Stomach smooth muscle (tissue), 2 donors: ENCODE measurements at regions not wholly inside any gene's neighbourhood (a gene's known extent, or its start where the extent isn't known, plus 50 kb on each side); places are given as distances from the start of the nearest gene placed in this dataset.

ENCODE experiments used
- H3K27ac ChIP-seq: one replicate; pipeline ENCODE4 v1.7.0; 2013; ENCODE audit warnings: mild to moderate bottlenecking, low read length, inconsistent platforms
- H3K27me3 ChIP-seq, 2 donors: one replicate each; pipeline ENCODE4 v1.7.0; 2013; ENCODE audit warnings: low read length in 2 of 2; ENCODE audit not compliant: insufficient read depth in 2 of 2, control insufficient read depth in 1 of 2
- H3K36me3 ChIP-seq, 2 donors: one replicate each; pipeline ENCODE4 v1.7.0; 2013; ENCODE audit warnings: low read length in 2 of 2; ENCODE audit not compliant: control insufficient read depth in 2 of 2, insufficient read depth in 2 of 2
- H3K4me1 ChIP-seq: one replicate; pipeline ENCODE4 v1.7.0; 2013; ENCODE audit warnings: low read length; ENCODE audit not compliant: control insufficient read depth, insufficient read depth
- H3K4me3 ChIP-seq, 2 donors: one replicate each; pipeline ENCODE4 v1.7.0; 2013; ENCODE audit warnings: low read length in 2 of 2
- H3K9ac ChIP-seq, 2 donors: one replicate each; pipeline ENCODE4 v1.7.0; 2013; ENCODE audit warnings: low read length in 2 of 2, mild to moderate bottlenecking in 1 of 2
- H3K9me3 ChIP-seq, 2 donors: one replicate each; pipeline ENCODE4 v1.7.0; 2013; ENCODE audit warnings: low read length in 2 of 2; ENCODE audit not compliant: control insufficient read depth in 2 of 2
- donor health status: healthy.
- donor health status: Pancreatic carcinoma.

DNA sequence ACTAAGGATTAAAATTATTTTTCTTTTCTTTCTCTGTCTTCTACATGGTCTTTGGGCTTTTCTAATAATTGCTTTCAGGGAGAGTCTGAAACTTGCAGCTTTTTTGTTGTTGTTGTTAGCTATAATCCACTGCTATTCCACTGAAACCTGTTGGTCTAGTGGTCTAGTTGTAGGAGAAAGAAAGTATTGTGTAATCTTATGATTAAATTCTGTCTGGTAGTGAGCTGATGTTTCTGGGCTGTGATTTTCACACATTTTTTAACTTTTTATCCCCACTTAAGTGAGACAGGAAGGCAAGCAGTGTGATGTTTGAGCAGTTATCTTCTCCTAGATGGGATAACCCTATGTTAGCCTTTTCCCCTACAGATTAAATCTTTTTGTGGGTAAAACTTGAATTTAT lies 825.2 kb downstream of the PCDH7 start:
- Histone ChIP-seq H3K27ac (no peak overlapping the region), H3K27me3 (no peaks in the 10 kb centered on the region), H3K4me3 (no peak overlapping the region), H3K9me3 (no peaks in the 10 kb centered on the region), H3K36me3 (no peaks in the 10 kb centered on the region), H3K4me1 (no peaks in the 10 kb centered on the region), H3K9ac (no peak overlapping the region)

DNA sequence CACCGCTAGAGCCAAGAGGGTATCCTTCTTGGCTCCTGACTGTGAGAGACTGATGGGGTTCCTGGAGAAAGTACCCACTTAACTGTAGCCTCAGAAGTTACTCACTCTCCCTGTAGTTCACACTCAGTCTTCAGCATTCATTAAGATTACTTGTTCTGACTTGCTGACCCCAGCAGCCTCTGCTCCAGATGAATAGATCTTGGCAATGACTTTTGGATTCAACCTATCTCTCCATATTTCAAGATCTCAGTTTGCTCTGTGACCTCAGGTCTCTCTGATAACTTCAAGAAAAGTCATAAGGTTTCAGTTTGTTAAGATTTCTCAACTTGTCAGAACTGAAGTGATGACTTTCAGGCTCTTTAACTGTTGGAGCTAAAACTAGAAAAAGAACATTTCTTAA lies 825.6 kb downstream of the PCDH7 start:
- Histone ChIP-seq H3K9ac (no peak overlapping the region), H3K36me3 (no peaks in the 10 kb centered on the region), H3K9me3 (no peaks in the 10 kb centered on the region), H3K4me3 (no peak overlapping the region), H3K27me3 (no peaks in the 10 kb centered on the region), H3K4me1 (no peaks in the 10 kb centered on the region), H3K27ac (no peak overlapping the region)

DNA sequence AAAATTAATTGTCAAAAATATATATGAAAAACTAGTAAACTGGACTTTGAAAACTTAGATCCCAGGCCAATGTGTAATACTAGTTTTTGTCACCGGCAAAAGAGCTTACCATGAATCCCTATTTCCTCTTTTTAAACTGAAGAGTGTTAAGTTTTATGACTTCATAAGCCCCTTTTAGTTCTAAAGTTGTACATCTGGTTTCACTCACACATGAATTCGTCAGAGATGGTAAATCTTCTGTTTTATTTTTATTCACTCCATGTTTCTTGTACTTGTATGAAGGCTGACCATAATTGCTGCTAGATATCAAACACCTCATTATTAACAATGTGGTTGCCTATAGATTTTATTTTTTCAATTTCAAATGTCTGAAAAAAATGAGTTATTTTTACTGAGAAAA lies 827.9 kb downstream of the PCDH7 start:
- H3K9me3 ChIP-seq, result no peaks in the 10 kb centered on the region
- H3K36me3 ChIP-seq, result no peaks in the 10 kb centered on the region
- no peaks in the 10 kb centered on the region for H3K27me3 ChIP-seq
- H3K9ac ChIP-seq, result no peak overlapping the region
- no peak overlapping the region for H3K4me3 ChIP-seq
- no peaks in the 10 kb centered on the region for H3K4me1 ChIP-seq
- H3K27ac ChIP-seq, result no peak overlapping the region

DNA sequence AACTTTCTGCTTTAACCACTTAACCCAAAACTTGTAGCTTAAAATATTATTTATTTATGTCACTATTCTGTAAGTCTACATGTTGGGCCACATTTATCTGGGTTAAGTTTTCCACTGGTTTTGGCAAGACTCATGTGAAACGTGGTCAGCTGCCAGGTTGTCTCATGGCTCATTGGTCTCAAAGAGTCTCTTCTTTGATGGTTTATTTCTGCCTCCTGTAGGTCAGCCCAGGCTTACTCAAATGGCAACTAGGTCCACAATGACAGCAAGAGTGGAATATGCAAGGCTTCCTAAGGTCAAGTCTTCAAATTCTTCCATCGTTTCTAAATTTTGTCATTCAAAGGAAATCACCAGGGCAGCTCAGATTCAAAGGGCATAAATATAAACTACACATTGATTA lies 828.7 kb downstream of the PCDH7 start:
- Histone ChIP-seq H3K27ac (no peak overlapping the region), H3K4me3 (no peak overlapping the region), H3K4me1 (no peaks in the 10 kb centered on the region), H3K9me3 (no peaks in the 10 kb centered on the region), H3K9ac (no peak overlapping the region), H3K27me3 (no peaks in the 10 kb centered on the region), H3K36me3 (no peaks in the 10 kb centered on the region)

DNA sequence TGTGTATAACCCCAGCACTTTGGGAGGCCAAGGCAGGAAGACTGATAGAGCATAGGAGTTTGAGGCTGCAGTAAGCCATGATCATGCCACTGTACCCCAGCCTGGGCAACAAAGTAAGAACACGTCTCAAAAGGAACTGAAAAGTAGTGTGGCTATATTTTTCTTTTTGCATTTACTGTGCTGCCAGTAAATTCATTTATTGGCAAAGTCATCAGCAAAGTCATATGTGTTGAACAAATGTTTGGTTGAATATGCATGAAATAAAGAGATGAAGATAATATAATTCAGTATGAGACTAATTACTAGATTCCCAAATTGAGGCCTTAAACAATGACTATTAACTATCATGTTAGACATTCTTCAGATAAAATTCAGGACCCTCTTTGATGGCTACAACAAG lies 829.1 kb downstream of the PCDH7 start:
- Histone ChIP-seq H3K27ac (no peak overlapping the region), H3K9ac (no peak overlapping the region), H3K4me3 (no peak overlapping the region), H3K9me3 (no peaks in the 10 kb centered on the region), H3K36me3 (no peaks in the 10 kb centered on the region), H3K4me1 (no peaks in the 10 kb centered on the region), H3K27me3 (no peaks in the 10 kb centered on the region)

DNA sequence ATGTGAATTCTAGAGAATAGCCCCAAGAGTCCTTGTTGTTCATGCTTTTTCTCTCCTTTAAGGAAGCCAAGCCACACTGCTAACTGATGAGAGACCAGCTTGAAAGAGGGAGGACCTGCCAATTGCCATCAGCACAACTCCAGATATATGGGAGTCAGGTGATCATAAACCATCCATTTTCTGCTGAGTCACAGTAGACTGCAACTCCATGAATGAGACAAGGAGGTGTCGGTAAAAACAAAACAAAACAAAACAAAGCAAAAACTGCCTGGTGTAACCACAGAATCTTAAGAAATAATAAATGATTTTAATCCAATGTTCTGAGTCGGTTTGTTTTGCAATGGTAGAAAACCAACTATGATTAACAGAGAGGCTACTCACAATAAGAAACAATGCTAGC lies 837.3 kb downstream of the PCDH7 start:
- H3K27me3 ChIP-seq, result no peaks in the 10 kb centered on the region
- H3K27ac ChIP-seq, result no peak overlapping the region
- no peak overlapping the region for H3K4me3 ChIP-seq
- no peak overlapping the region for H3K9ac ChIP-seq
- no peaks in the 10 kb centered on the region for H3K36me3 ChIP-seq
- H3K9me3 ChIP-seq, result no peaks in the 10 kb centered on the region
- no peaks in the 10 kb centered on the region for H3K4me1 ChIP-seq

DNA sequence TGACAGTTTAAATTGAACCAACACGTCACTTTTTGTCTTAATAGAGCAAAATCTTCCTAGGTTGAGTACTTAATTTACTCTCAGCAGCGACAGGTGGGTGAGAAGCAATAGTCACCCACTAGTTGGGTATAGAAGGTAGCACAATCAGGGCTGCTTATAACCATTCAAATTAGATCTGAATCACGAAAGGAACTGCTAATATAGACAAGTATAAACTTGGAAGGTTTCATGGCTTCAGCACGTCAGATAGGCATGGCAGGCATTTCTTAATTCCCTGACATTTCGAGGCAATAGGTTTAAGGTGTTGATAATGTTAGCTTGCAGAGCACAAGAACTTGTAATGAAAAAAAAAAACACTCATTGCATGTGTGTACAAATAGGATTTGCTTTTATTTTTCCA lies 853.4 kb downstream of the PCDH7 start:
- Histone ChIP-seq H3K4me3 (no peak overlapping the region), H3K27me3 (no peaks in the 10 kb centered on the region), H3K9me3 (no peaks in the 10 kb centered on the region), H3K9ac (no peak overlapping the region), H3K4me1 (no peaks in the 10 kb centered on the region), H3K36me3 (no peaks in the 10 kb centered on the region), H3K27ac (no peak overlapping the region)

DNA sequence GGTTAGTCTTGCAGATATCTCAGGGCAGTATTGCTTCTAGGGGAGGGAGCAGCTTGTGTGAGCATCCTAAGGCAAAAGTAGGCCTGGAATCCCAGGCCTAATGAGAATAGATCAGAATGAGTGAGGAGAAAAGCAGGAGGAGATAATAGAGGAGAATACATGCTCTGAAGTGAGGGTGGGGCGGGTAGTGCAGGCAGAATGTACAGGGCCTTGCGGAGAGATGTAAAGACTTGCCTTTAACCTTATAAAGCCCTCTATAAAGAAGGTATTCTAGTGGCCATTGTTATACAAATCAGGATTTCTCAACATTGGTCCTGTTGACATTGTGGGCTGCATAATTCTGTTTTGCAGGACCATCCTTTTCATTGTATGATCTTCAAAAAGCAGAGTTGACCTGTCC lies 855.3 kb downstream of the PCDH7 start:
- Histone ChIP-seq H3K4me1 (no peaks in the 10 kb centered on the region), H3K9me3 (no peaks in the 10 kb centered on the region), H3K36me3 (no peaks in the 10 kb centered on the region), H3K27me3 (no peaks in the 10 kb centered on the region), H3K27ac (no peak overlapping the region), H3K9ac (no peak overlapping the region), H3K4me3 (no peak overlapping the region)

DNA sequence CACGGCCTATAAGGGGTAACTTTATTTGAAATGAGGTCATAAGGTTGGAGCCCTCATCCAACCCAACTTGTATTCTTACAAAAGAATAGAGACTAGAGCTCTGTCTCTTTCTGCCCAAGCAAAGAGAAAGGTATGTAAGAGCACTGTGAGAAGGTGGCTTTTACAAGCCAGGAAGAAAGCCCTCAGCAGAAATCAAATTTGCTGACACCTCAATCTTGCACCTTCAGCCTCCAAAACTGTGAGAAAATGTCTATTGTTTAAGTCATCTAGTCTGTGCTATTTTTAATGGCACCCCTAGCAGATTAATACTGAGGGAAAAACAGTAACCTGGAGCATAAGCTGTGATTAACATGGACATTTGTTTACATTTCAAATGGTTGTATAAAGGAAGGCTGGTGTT lies 860.7 kb downstream of the PCDH7 start:
- Histone ChIP-seq H3K36me3 (no peaks in the 10 kb centered on the region), H3K9ac (no peak overlapping the region), H3K9me3 (peaks cover 0 to 3% of the 10 kb centered on the region in 2 donors), H3K4me1 (no peaks in the 10 kb centered on the region), H3K27me3 (no peaks in the 10 kb centered on the region), H3K27ac (no peak overlapping the region), H3K4me3 (no peak overlapping the region)

DNA sequence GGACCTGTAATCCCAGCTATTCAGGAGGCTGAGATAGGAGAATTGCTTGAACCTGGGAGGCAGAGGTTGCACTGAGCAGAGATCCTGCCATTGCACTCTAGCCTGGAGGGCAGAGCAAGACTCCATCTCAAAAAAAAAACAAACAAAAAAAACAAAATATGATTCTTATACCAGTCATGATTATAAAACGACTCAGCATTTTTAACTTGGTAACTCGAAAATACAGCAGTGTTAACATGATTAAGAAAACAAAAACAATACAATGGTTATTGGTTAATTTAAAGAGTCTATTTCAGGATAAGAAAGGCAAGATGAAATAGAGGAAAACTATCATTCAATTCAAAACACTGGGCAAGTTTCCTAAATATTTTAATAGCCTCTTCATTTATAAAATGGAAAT lies 865.3 kb downstream of the PCDH7 start:
- no peak overlapping the region for H3K27ac ChIP-seq
- H3K4me3 ChIP-seq, result no peak overlapping the region
- H3K4me1 ChIP-seq, result no peaks in the 10 kb centered on the region
- H3K36me3 ChIP-seq, result no peaks in the 10 kb centered on the region
- H3K9ac ChIP-seq, result no peak overlapping the region
- H3K27me3 ChIP-seq, result no peaks in the 10 kb centered on the region
- peaks cover 0 to 3% of the 10 kb centered on the region in 2 donors for H3K9me3 ChIP-seq

DNA sequence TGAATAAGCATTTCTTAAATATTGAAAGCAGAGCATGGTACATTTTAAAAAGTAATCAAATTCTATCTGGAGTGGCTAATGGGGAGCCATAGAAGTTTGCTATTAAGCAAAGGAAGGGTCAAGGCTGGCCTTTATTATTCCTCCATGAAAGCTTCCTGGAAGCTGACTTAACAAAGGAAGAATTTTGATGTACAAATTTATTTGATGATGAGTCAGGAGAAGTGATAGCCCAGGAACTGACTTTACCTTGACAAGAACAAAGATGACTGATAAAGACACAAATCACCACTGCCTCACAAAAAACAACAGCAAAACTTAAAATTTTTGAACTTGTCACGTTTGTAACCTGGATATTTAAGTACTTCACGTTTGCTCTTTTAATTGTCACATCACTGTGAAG lies 872.1 kb downstream of the PCDH7 start:
- no peaks in the 10 kb centered on the region for H3K27me3 ChIP-seq
- H3K36me3 ChIP-seq, result no peaks in the 10 kb centered on the region
- no peak overlapping the region for H3K4me3 ChIP-seq
- no peak overlapping the region for H3K27ac ChIP-seq
- H3K9ac ChIP-seq, result no peak overlapping the region
- H3K9me3 ChIP-seq, result no peaks in the 10 kb centered on the region
- no peaks in the 10 kb centered on the region for H3K4me1 ChIP-seq

DNA sequence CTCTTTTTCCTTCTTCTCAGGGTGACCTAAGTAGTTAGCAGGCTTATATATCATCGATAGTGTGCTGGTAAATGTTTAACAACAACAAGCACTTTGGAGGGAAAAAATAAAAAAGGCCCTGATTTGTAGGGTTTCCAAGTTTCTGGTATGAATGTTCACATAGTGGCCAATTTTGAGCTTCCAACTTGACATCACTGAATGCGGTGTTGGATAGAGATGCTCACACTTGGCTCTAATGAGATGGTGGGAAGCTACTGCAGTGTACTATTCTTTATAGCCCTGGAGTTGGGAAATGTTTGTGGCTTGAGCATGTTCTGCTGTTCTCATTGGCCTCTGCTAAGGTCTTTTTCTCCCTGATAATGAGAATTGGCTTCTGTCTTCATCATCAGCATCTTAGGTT lies 875.3 kb downstream of the PCDH7 start:
- Histone ChIP-seq H3K9me3 (no peaks in the 10 kb centered on the region), H3K4me1 (no peaks in the 10 kb centered on the region), H3K9ac (no peak overlapping the region), H3K36me3 (no peaks in the 10 kb centered on the region), H3K27ac (no peak overlapping the region), H3K27me3 (no peaks in the 10 kb centered on the region), H3K4me3 (no peak overlapping the region)
